ENCODE measurements at regions not wholly inside any gene's neighbourhood (a gene's known extent, or its start where the extent isn't known, plus 50 kb on each side); places are given as distances from the start of the nearest gene placed in this dataset.

- Histone ChIP-seq H3K36me3 (no peaks in the 10 kb centered on the region), H3K27me3 (replicated peaks; ENCODE audit: insufficient read depth) (no peaks in the 10 kb centered on the region), H3K4me3 (no peak overlapping the region), H3K4me1 (ENCODE audit: control insufficient read depth in 1 of 2, low read depth in 2 of 2) (peaks cover 0 to 2% of the 10 kb centered on the region in 2 donors), H3K27ac (no peak overlapping the region), H3K9me3 (no peaks in the 10 kb centered on the region)
- TF ChIP-seq CTCF (IDR thresholded peaks at IDR 0.05): no peak
- ATAC-seq (ENCODE audit: insufficient number of reproducible peaks, low FRiP score, low read depth) (no peak), DNase-seq (ENCODE audit: low spot score) (no peak)
Measured at GRCh38 chr5:67400752-67401151, 204.2 kb upstream of the CD180 start.

GRCh38 chr5:67395790-67396418, 199.3 kb upstream of the CD180 start:
- ATAC-seq (ENCODE audit: insufficient number of reproducible peaks, low FRiP score, low read depth) (no peak), DNase-seq (ENCODE audit: low spot score) (no peak)
- no peak for TF ChIP-seq CTCF (IDR thresholded peaks at IDR 0.05)
- Histone ChIP-seq H3K27ac (no peak overlapping the region), H3K4me3 (no peak overlapping the region), H3K9me3 (no peaks in the 10 kb centered on the region), H3K27me3 (replicated peaks; ENCODE audit: insufficient read depth) (no peaks in the 10 kb centered on the region), H3K36me3 (no peaks in the 10 kb centered on the region), H3K4me1 (ENCODE audit: control insufficient read depth in 1 of 2, low read depth in 2 of 2) (no peaks in the 10 kb centered on the region)

GRCh38 chr5:67393211-67393610, 196.6 kb upstream of the CD180 start:
- Histone ChIP-seq H3K4me1 (ENCODE audit: control insufficient read depth in 1 of 2, low read depth in 2 of 2) (no peaks in the 10 kb centered on the region), H3K27ac (no peak overlapping the region), H3K9me3 (no peaks in the 10 kb centered on the region), H3K36me3 (no peaks in the 10 kb centered on the region), H3K27me3 (replicated peaks; ENCODE audit: insufficient read depth) (no peaks in the 10 kb centered on the region), H3K4me3 (no peak overlapping the region)
- TF ChIP-seq CTCF (IDR thresholded peaks at IDR 0.05): no peak
- no peak for DNase-seq (ENCODE audit: low spot score)
- ATAC-seq (ENCODE audit: insufficient number of reproducible peaks, low FRiP score, low read depth): no peak

- Histone ChIP-seq H3K4me3 (no peak overlapping the region), H3K36me3 (no peaks in the 10 kb centered on the region), H3K27me3 (replicated peaks; ENCODE audit: insufficient read depth) (no peaks in the 10 kb centered on the region), H3K9me3 (no peaks in the 10 kb centered on the region), H3K4me1 (ENCODE audit: control insufficient read depth in 1 of 2, low read depth in 2 of 2) (no peaks in the 10 kb centered on the region), H3K27ac (no peak overlapping the region)
- DNase-seq (ENCODE audit: low spot score) (no peak), ATAC-seq (ENCODE audit: insufficient number of reproducible peaks, low FRiP score, low read depth) (no peak)
- TF ChIP-seq CTCF (IDR thresholded peaks at IDR 0.05): no peak
Measured at GRCh38 chr5:67390935-67391334, 194.3 kb upstream of the CD180 start.

GRCh38 chr5:67383451-67383850, 186.9 kb upstream of the CD180 start:
- no peaks in the 10 kb centered on the region for H3K4me1 ChIP-seq (ENCODE audit: control insufficient read depth in 1 of 2, low read depth in 2 of 2)
- no peak for TF ChIP-seq CTCF (IDR thresholded peaks at IDR 0.05)
- no peak for ATAC-seq (ENCODE audit: insufficient number of reproducible peaks, low FRiP score, low read depth)
- no peaks in the 10 kb centered on the region for H3K27me3 ChIP-seq (replicated peaks; ENCODE audit: insufficient read depth)
- no peak for DNase-seq (ENCODE audit: low spot score)
- H3K36me3 ChIP-seq: no peaks in the 10 kb centered on the region
- H3K4me3 ChIP-seq: no peak overlapping the region
- no peak overlapping the region for H3K27ac ChIP-seq
- no peaks in the 10 kb centered on the region for H3K9me3 ChIP-seq
